ENCODE measurements at regions not wholly inside any gene's neighbourhood (a gene's known extent, or its start where the extent isn't known, plus 50 kb on each side); places are given as distances from the start of the nearest gene placed in this dataset.

DNA sequence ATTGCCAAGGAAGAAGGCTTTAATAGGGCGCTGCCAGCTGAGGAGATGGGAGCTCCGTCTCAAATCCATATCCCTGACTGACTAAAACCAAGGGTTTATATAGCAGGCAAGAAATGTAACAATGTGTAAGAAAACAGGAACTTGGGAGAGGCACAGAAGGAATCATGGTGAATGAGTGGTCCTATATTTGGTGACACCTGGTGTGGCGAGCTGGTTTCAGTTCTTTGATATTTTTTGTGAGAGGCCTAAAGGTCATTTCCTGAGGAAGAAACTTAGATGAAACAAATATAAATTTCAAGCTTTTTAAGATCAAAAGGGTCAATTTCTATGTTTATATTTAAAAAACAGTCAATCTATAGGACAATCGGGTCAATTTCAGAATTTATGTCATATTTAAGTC lies 826.3 kb downstream of the SLITRK6 start:
- TF ChIP-seq CTCF (conservative IDR thresholded peaks at IDR 0.05 in 1 of 2, IDR thresholded peaks at IDR 0.05 in 1 of 2; ENCODE audit: low read depth in 1 of 2, low read length in 2 of 2), result no peak
- no peak for TF ChIP-seq EZH2 (IDR thresholded peaks at IDR 0.05; ENCODE audit: low read length, missing control alignments)
